ENCODE measurements at regions not wholly inside any gene's neighbourhood (a gene's known extent, or its start where the extent isn't known, plus 50 kb on each side); places are given as distances from the start of the nearest gene placed in this dataset.

DNA sequence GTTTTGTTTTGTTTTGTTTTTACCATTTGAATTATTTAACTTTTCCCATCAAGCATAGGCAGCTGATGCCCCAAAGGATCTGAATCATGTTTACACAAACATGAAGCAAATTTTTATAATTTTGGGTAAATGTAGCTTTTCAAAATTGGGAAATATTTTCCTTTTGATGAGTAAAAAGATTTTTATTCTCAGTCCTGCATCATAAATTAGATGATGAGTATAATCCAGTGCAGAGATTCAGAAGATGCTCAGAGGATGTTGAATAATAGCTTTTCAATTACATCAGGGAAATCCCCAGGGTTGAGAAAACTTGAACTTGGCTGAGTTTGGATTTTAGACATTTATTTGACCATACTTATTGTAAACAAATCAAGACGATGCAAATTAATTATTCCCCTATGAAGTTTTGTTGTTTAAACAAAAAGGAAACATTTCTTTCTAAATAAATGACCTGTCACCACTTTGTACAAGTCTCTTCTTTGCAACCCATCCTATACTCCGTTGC lies 121.7 kb downstream of the FAM204A start:
- TF ChIP-seq, protein P1, sequence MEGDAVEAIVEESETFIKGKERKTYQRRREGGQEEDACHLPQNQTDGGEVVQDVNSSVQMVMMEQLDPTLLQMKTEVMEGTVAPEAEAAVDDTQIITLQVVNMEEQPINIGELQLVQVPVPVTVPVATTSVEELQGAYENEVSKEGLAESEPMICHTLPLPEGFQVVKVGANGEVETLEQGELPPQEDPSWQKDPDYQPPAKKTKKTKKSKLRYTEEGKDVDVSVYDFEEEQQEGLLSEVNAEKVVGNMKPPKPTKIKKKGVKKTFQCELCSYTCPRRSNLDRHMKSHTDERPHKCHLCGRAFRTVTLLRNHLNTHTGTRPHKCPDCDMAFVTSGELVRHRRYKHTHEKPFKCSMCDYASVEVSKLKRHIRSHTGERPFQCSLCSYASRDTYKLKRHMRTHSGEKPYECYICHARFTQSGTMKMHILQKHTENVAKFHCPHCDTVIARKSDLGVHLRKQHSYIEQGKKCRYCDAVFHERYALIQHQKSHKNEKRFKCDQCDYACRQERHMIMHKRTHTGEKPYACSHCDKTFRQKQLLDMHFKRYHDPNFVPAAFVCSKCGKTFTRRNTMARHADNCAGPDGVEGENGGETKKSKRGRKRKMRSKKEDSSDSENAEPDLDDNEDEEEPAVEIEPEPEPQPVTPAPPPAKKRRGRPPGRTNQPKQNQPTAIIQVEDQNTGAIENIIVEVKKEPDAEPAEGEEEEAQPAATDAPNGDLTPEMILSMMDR (IDR thresholded peaks at IDR 0.05) = no peak

DNA sequence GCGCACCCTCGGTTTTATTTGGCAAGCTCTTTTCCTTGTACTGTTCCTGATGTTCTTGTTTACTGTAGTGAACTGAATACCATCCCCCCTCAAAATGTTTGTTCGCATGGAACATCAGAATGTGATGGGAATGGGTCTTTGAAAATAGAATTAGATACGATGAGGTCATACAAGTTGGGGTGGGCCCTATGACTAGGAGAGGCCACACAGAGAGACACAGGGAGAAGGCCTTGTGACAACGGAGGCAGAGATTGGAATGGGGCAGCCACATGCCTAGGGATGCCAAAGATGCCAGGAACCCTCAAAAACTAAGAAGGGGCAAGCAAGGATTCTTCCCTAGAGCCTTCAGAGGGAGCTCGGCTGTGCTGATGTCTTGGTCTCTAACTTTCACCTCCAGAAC lies 123.6 kb downstream of the FAM204A start:
- TF ChIP-seq, protein P1 (IDR thresholded peaks at IDR 0.05) = no peak

DNA sequence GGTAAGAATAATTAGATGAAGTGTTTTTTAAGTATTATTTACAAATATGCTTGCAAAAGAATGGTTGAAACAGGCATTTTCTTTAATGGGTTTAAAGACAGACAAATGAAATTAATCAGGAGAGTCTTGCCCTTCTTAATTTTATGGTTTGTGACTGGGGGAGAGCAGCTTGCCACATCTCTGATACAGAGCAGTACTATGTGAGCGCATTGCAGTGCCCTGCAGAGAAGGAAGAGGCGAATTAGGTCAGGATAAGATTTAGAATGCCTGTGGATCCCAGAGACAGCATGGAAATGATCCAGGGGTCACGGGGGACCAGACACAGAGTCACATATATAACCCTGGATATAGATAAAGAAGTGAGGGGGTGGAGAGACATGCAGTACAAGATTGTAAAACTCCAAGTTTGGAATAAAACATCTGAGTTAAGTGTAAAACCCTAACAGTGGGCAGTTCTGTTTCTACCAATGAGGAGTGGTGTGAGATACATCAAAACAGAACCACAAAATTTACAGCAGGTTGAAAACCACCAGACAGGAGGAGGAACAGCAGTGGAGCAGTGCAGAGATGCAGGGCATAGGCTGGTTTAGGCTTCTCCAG lies 125.5 kb downstream of the FAM204A start:
- TF ChIP-seq, protein P1 (IDR thresholded peaks at IDR 0.05) = no peak

DNA sequence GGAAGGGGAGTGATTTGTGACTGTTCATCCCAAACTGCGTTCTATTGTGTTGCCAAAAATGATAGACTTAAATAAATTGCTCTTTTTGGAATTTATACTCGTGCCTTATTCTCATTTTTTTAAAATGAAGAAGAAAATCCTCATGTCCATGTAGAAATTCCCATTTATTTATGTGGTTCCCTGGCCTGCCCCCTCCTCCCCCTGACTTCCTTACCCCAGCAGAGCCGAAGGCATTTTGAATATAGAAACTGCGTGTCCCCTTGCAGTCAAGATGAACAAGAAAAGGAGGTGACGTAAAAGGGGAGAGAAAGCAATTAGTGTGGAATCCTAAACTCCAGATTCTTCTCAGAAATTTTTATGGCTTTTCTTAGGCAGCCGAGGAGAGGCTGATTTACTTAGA lies 126.1 kb downstream of the FAM204A start:
- TF ChIP-seq, protein P1 (IDR thresholded peaks at IDR 0.05) = no peak

DNA sequence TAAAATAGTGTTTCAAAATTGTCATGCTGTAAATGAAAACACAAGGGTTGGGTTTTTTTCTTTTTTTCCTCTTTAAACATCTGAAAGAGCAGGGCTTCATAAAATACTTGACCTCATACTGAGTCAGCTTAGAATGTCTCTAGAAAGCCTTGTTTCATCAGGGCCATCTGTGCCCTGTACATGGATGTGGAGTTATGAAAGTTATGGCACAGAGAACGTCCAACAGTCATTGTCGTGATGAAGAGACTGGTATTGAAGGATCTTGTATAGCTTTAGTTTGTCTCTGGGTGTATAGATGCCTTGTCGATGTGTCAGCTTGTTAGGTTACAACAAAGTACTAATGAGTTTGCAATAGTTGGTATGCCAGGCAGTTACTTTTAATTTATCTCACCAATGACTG lies 127.3 kb downstream of the FAM204A start:
- TF ChIP-seq, protein P1 (IDR thresholded peaks at IDR 0.05) = no peak

DNA sequence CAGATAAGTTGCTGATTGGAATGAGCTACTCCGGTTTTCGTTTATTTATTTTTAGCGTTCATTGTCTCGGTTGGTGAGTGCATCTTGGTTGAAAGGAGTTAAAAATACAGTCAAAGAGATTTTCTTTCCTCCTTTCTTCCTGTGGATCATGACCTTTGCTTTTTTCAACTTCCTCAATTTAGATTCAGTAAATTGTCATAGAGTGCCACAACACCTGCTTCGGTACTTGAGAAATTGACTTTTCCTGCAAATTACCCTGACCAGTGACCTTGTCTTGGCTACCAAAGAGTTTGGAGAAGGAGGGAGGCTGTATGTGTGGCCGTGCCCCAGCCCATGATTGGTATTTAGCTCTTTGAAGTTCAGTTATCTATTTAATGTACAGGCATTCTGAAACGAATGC lies 128.7 kb downstream of the FAM204A start:
- TF ChIP-seq, protein P1 (IDR thresholded peaks at IDR 0.05) = no peak

DNA sequence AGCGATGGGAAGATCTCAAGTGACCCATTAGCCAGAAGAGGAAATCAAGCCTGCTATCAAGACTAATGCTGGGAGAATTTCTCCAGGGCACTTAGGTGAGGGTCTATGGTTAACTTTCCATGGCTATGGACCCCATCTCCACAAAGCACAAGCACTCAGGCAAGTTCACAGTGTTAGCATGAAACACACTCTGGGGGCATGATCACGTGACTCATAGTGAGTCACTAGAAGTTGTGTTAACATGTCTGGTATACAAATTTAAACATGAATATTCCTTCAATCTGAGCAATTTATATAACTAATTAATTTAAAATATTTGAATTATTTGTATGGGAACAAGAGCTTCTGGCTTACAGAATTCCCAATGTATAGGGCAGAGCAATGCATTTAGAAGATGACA lies 131.8 kb downstream of the FAM204A start:
- TF ChIP-seq, protein P1 (IDR thresholded peaks at IDR 0.05) = no peak

DNA sequence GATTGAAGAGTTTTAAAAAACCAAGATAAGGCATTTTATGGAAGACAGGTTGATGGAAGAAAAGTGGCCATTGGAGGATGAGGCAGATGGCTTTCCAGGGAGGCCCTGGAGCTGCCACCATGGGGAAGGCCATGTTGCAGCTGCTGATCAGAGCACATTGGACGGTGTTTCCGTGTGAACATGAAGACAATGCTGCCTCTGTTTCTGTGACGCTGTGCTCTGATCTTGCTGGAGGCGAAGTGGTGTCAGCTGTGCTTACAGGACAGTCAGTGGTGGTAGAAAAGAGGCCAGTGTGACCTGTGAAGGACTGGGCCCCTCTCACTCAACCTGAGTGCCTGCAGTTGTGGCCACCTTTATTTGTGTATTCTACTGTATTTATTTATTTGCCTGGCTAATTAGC lies 132.9 kb downstream of the FAM204A start:
- TF ChIP-seq, protein P1 (IDR thresholded peaks at IDR 0.05) = no peak
